ENCODE measurements at regions not wholly inside any gene's neighbourhood (a gene's known extent, or its start where the extent isn't known, plus 50 kb on each side); places are given as distances from the start of the nearest gene placed in this dataset.
A peak's percentile ranks its signal among the peaks of the same experiment; 100 is the strongest.
"Not testable (repeated sequence)": the region's sequence is repeated elsewhere in the genome, so short reads cannot be mapped to it uniquely, and the experiment has no call there.

- no peaks in the 10 kb centered on the region for H3K36me3 Mint-ChIP-seq (ENCODE audit: unreplicated experiment)
- no peak overlapping the region for H3K27ac Mint-ChIP-seq (ENCODE audit: unreplicated experiment)
- no peak overlapping the region for H3K4me3 Mint-ChIP-seq (ENCODE audit: unreplicated experiment)
- H3K4me1 Mint-ChIP-seq (ENCODE audit: unreplicated experiment): peaks cover 7% of the 10 kb centered on the region
- no peak for TF ChIP-seq CTCF (IDR thresholded peaks at IDR 0.05)
- H3K27me3 Mint-ChIP-seq (ENCODE audit: unreplicated experiment): peaks cover 16% of the 10 kb centered on the region
- DNase-seq (ENCODE audit: extremely low spot score, unreplicated experiment): no peak
- H3K9me3 Mint-ChIP-seq (ENCODE audit: unreplicated experiment): peaks cover 3% of the 10 kb centered on the region
These were observed 489.8 kb downstream of the TENT5A start for GRCh38 chr6:81262656-81263055.

GRCh38 chr6:81256223-81256622 lies 496.3 kb downstream of the TENT5A start:
- not testable (repeated sequence) for H3K36me3 Mint-ChIP-seq (ENCODE audit: unreplicated experiment); H3K4me1 Mint-ChIP-seq (ENCODE audit: unreplicated experiment); H3K27ac Mint-ChIP-seq (ENCODE audit: unreplicated experiment); H3K4me3 Mint-ChIP-seq (ENCODE audit: unreplicated experiment); DNase-seq (ENCODE audit: extremely low spot score, unreplicated experiment)
- Mint-ChIP-seq H3K9me3 (ENCODE audit: unreplicated experiment) (peaks cover 23% of the 10 kb centered on the region), H3K27me3 (ENCODE audit: unreplicated experiment) (peaks cover 17% of the 10 kb centered on the region)

- Mint-ChIP-seq H3K27ac (ENCODE audit: unreplicated experiment) (no peak overlapping the region), H3K4me3 (ENCODE audit: unreplicated experiment) (no peak overlapping the region), H3K27me3 (ENCODE audit: unreplicated experiment) (peaks cover 11% of the 10 kb centered on the region), H3K9me3 (ENCODE audit: unreplicated experiment) (peaks cover 23% of the 10 kb centered on the region), H3K36me3 (ENCODE audit: unreplicated experiment) (peaks cover 1% of the 10 kb centered on the region), H3K4me1 (ENCODE audit: unreplicated experiment) (peaks cover 10% of the 10 kb centered on the region)
- no peak for TF ChIP-seq CTCF (IDR thresholded peaks at IDR 0.05)
- no peak for DNase-seq (ENCODE audit: extremely low spot score, unreplicated experiment)
These were observed 498.7 kb downstream of the TENT5A start for GRCh38 chr6:81253821-81254220.

GRCh38 chr6:81252231-81252630 lies 500.2 kb downstream of the TENT5A start:
- no peak for DNase-seq (ENCODE audit: extremely low spot score, unreplicated experiment)
- Mint-ChIP-seq H3K9me3 (ENCODE audit: unreplicated experiment) (peaks cover 17% of the 10 kb centered on the region), H3K4me1 (ENCODE audit: unreplicated experiment) (peaks cover 10% of the 10 kb centered on the region), H3K27me3 (ENCODE audit: unreplicated experiment) (peaks cover 5% of the 10 kb centered on the region), H3K27ac (ENCODE audit: unreplicated experiment) (peak overlapping the region; percentile 66), H3K36me3 (ENCODE audit: unreplicated experiment) (peaks cover 1% of the 10 kb centered on the region), H3K4me3 (ENCODE audit: unreplicated experiment) (no peak overlapping the region)
- TF ChIP-seq CTCF (IDR thresholded peaks at IDR 0.05): no peak

DNA sequence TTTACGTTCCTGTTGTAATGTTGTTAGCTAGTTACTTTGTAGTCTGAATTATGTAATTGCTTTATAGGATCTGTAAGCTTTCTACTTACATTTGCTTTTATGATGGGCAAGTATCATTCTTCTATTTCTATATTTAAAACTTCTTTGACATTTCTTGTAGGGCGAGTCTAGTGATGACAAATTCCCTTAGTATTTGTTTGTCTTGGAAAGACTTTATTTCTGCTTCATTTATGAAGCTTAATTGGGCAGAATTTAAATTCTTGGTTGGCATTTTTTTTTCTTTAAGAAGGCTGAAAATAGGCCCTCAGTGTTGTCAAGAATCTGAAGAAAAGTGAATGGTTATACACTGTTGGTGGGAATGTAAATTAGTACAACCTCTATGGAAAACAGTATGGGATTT lies 506.3 kb downstream of the TENT5A start:
- Mint-ChIP-seq H3K4me1 (ENCODE audit: unreplicated experiment) (peaks cover 4% of the 10 kb centered on the region), H3K27me3 (ENCODE audit: unreplicated experiment) (no peaks in the 10 kb centered on the region), H3K27ac (ENCODE audit: unreplicated experiment) (no peak overlapping the region), H3K4me3 (ENCODE audit: unreplicated experiment) (no peak overlapping the region), H3K36me3 (ENCODE audit: unreplicated experiment) (peaks cover 3% of the 10 kb centered on the region), H3K9me3 (ENCODE audit: unreplicated experiment) (peaks cover 6% of the 10 kb centered on the region)
- DNase-seq (ENCODE audit: extremely low spot score, unreplicated experiment): no peak
- TF ChIP-seq CTCF (IDR thresholded peaks at IDR 0.05): no peak

DNA sequence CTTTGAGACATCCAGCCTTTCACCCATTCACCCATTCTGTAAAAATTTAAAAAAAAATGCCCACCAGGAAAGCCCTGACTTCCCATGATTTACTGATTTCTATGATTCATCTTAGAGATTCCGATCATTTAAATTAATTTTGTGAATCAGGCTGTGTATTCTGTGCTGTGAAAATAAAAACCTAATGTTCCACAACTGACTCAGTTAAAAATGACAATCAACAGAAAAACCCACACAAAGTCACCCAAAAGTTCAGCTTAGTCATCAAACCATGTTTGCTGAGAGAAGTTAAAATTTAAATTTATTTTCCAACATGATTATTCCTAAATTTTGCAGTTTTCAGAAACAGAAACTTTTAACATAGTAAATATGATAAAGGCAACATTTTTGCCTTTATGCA lies 509.9 kb downstream of the TENT5A start:
- Mint-ChIP-seq H3K27ac (ENCODE audit: unreplicated experiment) (no peak overlapping the region), H3K4me3 (ENCODE audit: unreplicated experiment) (no peak overlapping the region), H3K9me3 (ENCODE audit: unreplicated experiment) (peaks cover 6% of the 10 kb centered on the region), H3K27me3 (ENCODE audit: unreplicated experiment) (no peaks in the 10 kb centered on the region), H3K4me1 (ENCODE audit: unreplicated experiment) (peaks cover 4% of the 10 kb centered on the region), H3K36me3 (ENCODE audit: unreplicated experiment) (peaks cover 3% of the 10 kb centered on the region)
- TF ChIP-seq CTCF (IDR thresholded peaks at IDR 0.05): no peak
- DNase-seq (ENCODE audit: extremely low spot score, unreplicated experiment): no peak

Measured in osteocyte (in vitro differentiated cells).